KOPT-K1 (cell line): ENCODE measurements at regions not wholly inside any gene's neighbourhood (a gene's known extent, or its start where the extent isn't known, plus 50 kb on each side); places are given as distances from the start of the nearest gene placed in this dataset.

Source experiments
- H3K27ac ChIP-seq: fragments of 200-600 bp; sonication (generic); 2 replicates; pipeline ENCODE4 v1.5.1; 2016; ENCODE audit warnings: antibody characterized with exemption, mild to moderate bottlenecking, low read depth, low read length; ENCODE audit not compliant: poor library complexity, severe bottlenecking
- H3K36me3 ChIP-seq: fragments of 200-600 bp; sonication (generic); 2 replicates; pipeline ENCODE4 v1.5.1; 2017; ENCODE audit warnings: antibody characterized with exemption, mild to moderate bottlenecking, low read length, moderate library complexity; ENCODE audit not compliant: insufficient read depth
- H3K9me3 ChIP-seq: fragments of 200-600 bp; sonication (generic); 2 replicates; pipeline ENCODE4 v1.5.1; 2017; ENCODE audit warnings: antibody characterized with exemption, low read length, mild to moderate bottlenecking; ENCODE audit not compliant: insufficient read depth, poor library complexity, severe bottlenecking

GRCh38 chr11:97461934-97462333, 1072.1 kb downstream of the JRKL start:
- peaks cover 18% of the 10 kb centered on the region for H3K9me3 ChIP-seq
- no peak overlapping the region for H3K27ac ChIP-seq
- H3K36me3 ChIP-seq, result no peaks in the 10 kb centered on the region

GRCh38 chr11:97463891-97464290, 1074.1 kb downstream of the JRKL start:
- Histone ChIP-seq H3K27ac (no peak overlapping the region), H3K9me3 (peaks cover 18% of the 10 kb centered on the region), H3K36me3 (no peaks in the 10 kb centered on the region)

DNA sequence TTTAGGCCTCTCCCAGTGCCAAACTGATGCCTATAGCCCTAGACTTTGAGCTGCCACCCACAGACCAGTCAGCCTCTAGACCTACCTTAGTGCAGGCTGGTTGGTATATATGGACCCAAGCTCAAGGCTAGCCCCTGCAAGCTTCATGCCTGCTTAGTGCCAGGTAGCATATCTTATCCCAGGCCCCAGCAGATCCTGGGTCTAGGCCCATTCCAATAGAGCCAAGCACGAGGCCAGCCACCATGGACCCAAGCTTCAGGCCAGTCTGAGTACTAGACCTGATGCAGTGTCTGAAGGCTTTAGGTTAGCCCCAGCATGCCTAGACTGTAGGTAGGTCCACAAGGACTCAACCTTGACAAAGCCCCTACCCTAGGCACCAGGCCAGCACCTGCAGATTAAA, 1081.7 kb downstream of the JRKL start:
- peaks cover 13% of the 10 kb centered on the region for H3K9me3 ChIP-seq
- no peak overlapping the region for H3K27ac ChIP-seq
- no peaks in the 10 kb centered on the region for H3K36me3 ChIP-seq

DNA sequence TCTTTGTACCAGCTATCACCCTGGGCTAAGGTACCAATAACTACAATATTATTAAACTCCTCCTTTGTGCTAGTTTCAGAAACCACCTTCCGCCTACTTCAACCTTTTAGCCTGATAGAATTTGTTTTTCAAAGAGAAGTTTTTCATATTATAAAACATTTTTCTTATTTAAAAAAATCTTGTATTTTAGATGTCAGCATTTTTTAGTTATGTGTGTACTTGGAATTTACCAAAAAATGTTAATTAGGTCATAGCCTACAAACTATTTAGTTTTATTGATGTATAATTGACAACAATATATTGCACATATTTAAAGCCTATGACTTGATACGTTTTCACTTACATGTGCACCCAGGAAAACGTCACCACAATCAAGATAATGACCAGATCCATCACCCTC, 1097.6 kb downstream of the JRKL start:
- H3K9me3 ChIP-seq, result no peaks in the 10 kb centered on the region
- H3K36me3 ChIP-seq, result no peaks in the 10 kb centered on the region
- H3K27ac ChIP-seq, result no peak overlapping the region

DNA sequence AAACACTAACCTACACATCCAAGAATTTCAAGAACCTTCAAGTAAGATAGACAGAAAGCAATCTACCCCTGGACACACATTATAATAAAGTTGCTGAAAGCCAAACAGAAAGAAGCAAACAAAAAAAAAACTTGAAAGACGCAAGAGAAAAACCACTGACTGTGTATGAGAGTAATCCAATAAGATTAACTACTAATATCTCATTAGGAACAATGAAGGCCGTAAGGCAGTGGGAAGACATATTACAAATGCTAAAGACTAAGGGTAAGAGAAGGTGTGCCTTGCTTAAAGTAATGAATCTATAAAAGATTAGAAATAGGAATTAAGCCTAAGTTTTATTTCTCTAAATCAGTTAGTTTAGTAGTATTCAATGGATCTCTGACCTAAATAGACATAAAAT, 1109.1 kb downstream of the JRKL start:
- Histone ChIP-seq H3K9me3 (no peaks in the 10 kb centered on the region), H3K36me3 (no peaks in the 10 kb centered on the region), H3K27ac (no peak overlapping the region)

- H3K36me3 ChIP-seq, result no peaks in the 10 kb centered on the region
- no peak overlapping the region for H3K27ac ChIP-seq
- no peaks in the 10 kb centered on the region for H3K9me3 ChIP-seq
Observed at GRCh38 chr11:97502201-97502600, 1112.4 kb downstream of the JRKL start.

GRCh38 chr11:97506076-97506759, 1116.4 kb downstream of the JRKL start:
- H3K9me3 ChIP-seq, result no peaks in the 10 kb centered on the region
- H3K27ac ChIP-seq, result no peak overlapping the region
- H3K36me3 ChIP-seq, result no peaks in the 10 kb centered on the region

GRCh38 chr11:97514446-97514845, 1124.6 kb downstream of the JRKL start:
- H3K27ac ChIP-seq, result no peak overlapping the region
- no peaks in the 10 kb centered on the region for H3K36me3 ChIP-seq
- no peaks in the 10 kb centered on the region for H3K9me3 ChIP-seq

DNA sequence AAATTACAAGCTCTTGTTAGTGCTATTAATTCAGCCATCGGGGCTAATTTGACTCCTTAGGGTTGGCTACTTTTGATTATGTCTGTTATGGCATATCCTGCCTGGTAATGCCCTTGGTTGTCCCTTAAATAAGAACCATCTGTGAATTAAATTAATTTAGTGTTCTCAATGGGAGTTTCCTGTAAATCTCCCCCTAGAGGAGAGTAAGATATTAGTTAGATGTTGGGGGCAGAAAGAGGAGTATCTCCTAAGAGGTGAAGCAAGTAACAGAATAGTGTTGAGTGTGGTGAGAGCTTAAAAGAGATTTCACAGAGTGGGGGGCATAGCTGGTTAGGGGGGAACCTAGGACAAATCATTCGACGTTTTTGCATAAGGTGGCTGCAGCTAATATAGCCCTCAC, 1126.9 kb downstream of the JRKL start:
- Histone ChIP-seq H3K36me3 (no peaks in the 10 kb centered on the region), H3K9me3 (no peaks in the 10 kb centered on the region), H3K27ac (no peak overlapping the region)

DNA sequence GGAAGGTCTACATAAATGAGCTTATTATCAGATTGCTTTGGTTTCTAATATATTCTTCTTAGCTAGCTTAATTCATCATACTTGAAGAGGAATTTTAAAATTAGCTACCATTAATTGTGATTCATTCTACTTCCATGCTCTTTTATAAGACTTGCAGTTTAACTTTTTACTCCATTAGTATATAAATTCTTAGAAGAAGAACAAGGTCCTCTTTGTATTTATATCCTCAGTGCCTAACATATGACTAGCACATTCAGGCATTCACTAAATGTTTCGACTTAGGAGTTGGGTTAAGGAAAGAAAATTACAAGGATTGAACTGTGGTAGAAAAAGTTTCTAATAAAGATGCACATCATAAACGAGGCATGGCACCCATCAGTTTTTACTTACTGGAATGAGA, 1135.5 kb downstream of the JRKL start:
- Histone ChIP-seq H3K9me3 (no peaks in the 10 kb centered on the region), H3K36me3 (no peaks in the 10 kb centered on the region), H3K27ac (no peak overlapping the region)

GRCh38 chr11:97537407-97538150, 1147.8 kb downstream of the JRKL start:
- Histone ChIP-seq H3K9me3 (peaks cover 5% of the 10 kb centered on the region), H3K27ac (no peak overlapping the region), H3K36me3 (no peaks in the 10 kb centered on the region)

- Histone ChIP-seq H3K9me3 (no peaks in the 10 kb centered on the region), H3K27ac (no peak overlapping the region)
Observed at GRCh38 chr11:97544431-97544830, 1154.6 kb downstream of the JRKL start.

GRCh38 chr11:97548280-97548679, 1158.5 kb downstream of the JRKL start:
- Histone ChIP-seq H3K36me3 (no peaks in the 10 kb centered on the region), H3K27ac (no peak overlapping the region), H3K9me3 (no peaks in the 10 kb centered on the region)

More at GRCh38 chr11:97544431-97544830, 1154.6 kb downstream of the JRKL start:
- no peaks in the 10 kb centered on the region for H3K36me3 ChIP-seq

DNA sequence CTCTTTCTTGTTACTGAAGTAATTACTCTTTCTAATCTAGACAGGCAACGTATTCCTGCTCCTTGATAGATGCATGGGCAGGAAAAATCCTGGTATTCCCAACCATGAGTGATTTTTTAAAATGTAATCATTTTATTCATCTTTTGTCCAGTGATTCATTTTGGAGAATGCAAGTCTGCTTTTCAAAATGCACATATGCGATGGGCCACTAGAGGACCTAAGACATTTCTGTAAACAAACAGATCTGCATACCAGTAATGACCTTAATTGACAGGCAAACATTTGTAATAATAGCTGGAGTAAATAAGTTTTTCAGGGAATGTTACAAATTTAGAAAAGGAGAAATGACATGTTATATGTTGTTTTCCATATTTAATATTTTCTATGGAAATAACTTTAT, 1167.6 kb downstream of the JRKL start:
- no peak overlapping the region for H3K27ac ChIP-seq
- H3K9me3 ChIP-seq, result no peaks in the 10 kb centered on the region
- no peaks in the 10 kb centered on the region for H3K36me3 ChIP-seq

DNA sequence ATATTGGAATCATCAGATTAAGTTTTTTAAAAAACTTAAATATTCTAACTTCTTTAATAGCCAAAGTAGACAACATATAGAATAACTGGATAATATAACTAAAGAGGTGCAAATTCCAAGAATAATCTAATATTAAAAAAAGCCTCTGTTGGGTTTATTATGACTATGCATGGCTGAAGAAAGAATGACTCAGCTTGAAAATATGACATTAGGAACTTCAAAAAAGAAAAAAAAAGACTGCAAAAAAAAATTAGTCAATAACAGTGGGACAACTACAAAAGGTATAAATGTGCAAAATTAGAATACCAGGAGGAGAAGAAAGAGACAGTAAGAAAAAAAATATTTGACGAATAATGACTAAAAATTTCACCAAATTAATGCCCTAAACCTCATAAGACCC, 1178.0 kb downstream of the JRKL start:
- H3K27ac ChIP-seq, result no peak overlapping the region
- no peaks in the 10 kb centered on the region for H3K9me3 ChIP-seq
- no peaks in the 10 kb centered on the region for H3K36me3 ChIP-seq

DNA sequence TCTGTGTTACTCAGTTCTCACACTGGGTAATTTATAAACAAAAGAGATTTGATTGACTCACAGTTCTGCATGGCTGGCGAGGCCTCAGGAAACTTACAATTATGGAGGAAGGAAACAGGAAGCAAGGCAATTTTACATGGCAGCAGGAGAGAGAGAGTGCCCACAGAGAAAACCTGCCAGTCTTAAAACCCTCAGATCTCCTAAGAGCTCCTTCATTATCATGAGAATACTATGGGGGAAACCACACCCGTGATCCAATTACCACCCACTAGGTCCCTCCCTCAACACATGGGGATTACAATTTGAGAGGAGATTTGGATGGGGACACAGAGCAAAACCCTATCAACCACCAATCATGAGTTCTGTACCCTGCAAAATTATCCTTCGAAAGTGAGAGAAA, 1180.8 kb downstream of the JRKL start:
- Histone ChIP-seq H3K9me3 (no peaks in the 10 kb centered on the region), H3K27ac (no peak overlapping the region), H3K36me3 (no peaks in the 10 kb centered on the region)
